GM19467 (cell line): ENCODE measurements at regions not wholly inside any gene's neighbourhood (a gene's known extent, or its start where the extent isn't known, plus 50 kb on each side); places are given as distances from the start of the nearest gene placed in this dataset.

Source experiments
- ATAC-seq: cut with Tn5 transposase; IDR thresholded peaks from one replicate; pipeline ENCODE4 v1.9.1; 2021; ENCODE audit warnings: mild to moderate bottlenecking, moderate library complexity; ENCODE audit not compliant: unreplicated experiment

- no peak for ATAC-seq
These were observed 133.8 kb upstream of the ARHGAP5 start for GRCh38 chr14:31943217-31943799.

DNA sequence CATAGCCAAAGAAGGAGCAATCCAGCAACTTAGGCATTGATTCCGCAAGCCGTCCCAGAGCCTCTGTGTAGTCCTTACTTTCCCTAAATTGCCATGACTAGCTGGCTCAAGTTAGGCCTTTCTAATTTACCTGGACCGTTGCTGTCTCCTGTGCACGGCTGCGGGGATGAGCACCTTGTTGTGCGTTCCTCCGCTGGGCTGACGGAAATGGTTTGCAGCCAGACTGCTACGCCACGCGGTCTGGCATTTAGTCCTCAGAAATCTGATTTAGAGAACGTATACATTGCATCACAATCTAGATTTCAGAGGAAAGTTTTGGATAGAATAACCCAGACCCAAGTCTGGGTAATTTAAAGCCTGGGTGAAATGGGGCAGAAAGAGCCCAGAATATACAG, 133.2 kb upstream of the ARHGAP5 start:
- no peak for ATAC-seq

GRCh38 chr14:31944256-31945073, 132.6 kb upstream of the ARHGAP5 start:
- no peak for ATAC-seq

DNA sequence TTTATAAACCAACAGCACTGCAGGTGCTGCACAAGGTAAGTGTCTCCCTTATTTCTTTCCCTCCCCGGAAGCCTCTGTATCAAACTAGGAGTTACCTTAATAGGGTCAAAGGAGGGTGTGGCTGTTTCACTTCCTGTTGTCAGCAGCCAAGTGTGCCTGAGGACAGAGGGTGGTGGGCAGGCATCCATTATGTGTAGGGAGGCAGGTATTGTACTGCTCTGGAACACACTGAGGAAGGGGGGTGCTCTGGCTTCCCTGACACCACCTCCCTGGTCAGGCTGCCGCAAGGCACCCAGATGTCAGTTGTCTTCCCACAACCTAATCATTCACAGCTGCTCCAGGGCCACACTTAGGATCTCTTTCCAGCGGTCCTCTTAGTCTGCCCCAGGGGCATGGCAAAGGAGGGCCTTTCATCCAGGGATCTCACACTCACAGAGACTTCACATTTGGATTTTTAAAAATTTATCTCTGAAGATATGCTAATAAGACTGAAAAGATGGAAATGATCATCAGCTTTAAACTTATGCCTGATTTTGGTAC, 132.0 kb upstream of the ARHGAP5 start:
- peak; percentile 65 for ATAC-seq

DNA sequence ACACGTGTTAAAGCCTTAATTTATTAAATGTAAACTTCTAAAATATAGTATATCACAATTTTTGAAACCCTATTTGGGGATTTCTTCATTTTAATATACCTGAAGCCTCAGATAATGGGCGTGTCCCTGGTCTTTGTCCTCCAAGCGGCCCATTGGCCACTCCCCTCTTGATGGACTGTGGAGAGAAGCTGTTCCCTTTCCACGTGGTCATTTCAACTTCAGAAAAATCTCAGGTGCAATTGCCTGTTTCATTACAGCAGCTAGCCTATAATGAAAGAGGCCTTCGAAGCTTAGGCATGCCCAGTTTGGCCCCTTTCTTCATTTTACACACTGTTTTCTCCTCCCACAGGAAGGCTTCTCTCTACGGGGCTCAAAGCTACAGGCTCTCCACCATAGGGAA, 131.4 kb upstream of the ARHGAP5 start:
- no peak for ATAC-seq

- ATAC-seq, result no peak
These were observed 130.0 kb upstream of the ARHGAP5 start for GRCh38 chr14:31947076-31947475.

DNA sequence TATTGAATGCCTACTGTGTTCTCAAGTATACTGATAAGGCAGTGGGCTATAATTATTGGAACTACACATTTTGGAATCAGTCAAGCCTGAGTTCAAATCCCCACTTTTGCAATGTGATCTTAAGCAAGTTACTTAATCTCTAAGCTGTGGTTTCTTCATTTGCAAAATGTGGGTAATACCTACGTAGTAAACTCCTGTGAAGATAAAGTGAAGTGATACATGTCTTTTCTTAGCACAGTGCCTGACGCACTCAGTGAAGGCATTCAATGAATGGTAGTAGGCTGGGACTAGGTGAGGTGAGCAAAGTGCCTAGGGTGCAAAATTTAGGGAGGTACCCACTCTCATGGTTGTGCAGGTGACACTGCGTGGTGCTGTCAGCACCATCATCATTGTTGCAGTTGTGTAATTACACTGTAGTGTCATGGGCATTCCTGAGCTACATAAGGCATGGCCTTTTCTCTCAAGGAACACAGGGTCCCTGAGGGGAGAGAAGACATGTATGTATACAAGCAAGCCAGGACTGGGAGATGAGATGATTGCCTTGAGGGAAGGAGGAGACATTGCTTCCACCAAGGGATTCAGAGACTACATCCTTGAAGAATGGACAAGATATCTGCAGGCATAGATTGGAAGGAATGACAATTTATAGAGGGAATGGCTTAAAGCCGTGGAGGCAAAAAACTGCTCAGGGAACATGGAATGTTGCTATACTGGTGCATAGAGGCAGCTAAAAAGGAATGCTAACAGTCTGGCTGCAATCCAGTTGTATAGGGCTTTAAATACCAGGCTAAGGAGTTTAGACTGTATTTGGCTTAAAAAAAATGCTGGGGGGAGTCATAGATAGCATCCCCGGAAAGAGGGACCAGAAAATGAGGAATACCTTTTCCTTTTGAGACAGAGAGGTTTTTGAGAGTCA, 129.2 kb upstream of the ARHGAP5 start:
- no peak for ATAC-seq

GRCh38 chr14:31949709-31950108, 127.4 kb upstream of the ARHGAP5 start:
- no peak for ATAC-seq

DNA sequence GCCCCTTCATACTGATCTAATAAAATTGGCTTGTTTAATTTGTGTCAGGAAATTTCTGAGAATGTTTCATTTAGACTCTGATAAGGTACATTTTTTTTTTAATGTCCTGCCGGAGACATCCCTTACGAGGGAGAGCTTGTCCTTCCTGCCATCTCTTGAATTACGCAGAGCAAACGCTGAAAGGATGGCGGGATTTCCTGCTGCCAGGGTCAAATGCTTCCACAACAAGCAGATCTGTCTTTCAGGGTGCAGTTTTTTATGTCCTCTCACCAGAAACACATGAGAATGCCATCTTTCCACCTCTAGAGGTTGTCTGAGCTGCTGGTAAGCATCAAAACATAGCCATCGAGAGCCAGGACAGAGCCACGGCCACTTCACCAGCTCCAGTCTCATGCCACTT, 126.8 kb upstream of the ARHGAP5 start:
- no peak for ATAC-seq

DNA sequence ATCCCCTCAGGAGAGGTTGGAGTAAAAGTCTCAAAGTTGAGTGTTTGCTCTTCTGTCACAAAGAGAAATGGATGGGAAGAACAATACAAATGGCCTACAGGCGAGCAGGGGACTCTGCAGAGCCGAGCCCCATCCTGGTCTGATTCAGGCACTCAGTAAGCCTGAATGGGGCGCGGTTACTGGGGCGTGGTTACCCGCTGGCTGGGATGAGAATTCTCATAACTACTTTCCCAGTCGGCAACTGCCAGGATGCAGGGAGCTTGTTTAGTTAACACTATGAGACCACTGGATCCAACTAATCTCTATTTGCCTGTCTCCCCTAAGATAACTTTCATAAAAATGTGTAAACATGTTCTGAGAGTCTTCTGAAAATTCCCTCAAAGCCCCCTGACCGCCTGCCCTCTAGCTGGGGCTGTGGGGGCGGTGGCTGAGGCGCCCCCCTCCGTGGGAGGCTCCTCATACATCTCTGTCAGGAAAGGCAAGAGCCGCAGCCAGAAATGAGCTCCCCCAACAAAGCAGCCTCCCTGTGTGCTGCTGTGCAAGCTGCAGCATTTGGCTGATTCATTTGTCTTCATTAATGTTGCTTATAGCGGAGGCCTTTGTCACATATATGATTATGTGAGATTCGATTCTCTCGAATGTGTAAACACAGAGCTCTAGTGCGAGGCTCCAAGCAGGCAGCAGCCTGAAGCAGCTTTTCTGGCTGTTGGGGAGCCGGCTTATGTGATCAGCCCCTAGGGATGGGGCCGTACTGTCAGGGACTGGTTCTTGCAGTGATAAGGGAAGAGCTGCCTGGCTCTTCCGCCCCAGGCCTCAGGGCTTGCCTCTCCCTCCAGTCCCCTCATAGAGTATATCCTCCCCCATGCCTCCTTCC, 126.1 kb upstream of the ARHGAP5 start:
- ATAC-seq, result no peak

- no peak for ATAC-seq
These were observed 125.5 kb upstream of the ARHGAP5 start for GRCh38 chr14:31951638-31951964.

DNA sequence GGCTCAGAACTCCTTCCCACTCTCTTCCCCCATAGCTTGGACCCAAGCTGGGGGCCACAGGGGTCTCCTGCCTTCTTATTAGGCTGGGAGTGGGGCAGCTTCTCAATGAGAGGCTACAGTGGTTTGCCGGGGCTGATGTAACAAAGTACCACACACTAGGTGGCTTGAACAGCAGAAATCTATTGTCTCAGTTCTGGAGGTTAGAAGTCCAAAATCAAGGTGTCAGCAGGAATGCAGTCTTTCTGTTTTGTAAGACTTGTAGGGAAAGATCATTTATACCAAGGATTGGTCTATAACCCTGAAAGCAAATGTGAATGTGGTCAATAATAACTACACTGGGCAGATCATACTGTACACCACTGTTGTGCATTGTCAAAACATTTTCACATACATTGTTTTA, 124.5 kb upstream of the ARHGAP5 start:
- no peak for ATAC-seq

DNA sequence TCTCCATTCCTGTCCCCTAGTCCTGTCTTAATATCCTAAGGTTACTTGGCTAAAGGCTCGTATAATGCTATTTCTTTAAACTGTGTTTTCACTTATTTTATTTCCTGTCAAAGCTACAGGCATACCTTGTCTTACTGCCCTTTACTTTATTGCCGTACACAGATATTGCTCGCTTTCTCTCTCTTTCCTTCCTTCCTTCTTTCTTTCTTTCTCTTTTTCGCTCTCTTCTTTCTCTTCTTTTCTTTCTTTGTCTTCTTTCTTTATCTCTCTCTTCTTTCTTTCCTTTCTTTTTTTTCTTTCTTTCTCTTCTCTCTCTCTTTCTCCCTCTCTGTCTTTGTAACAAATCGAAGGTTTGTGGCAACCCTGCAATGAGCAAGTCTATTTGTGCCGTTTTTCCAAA, 123.9 kb upstream of the ARHGAP5 start:
- no peak for ATAC-seq

GRCh38 chr14:31954991-31955390, 122.1 kb upstream of the ARHGAP5 start:
- ATAC-seq, result no peak

DNA sequence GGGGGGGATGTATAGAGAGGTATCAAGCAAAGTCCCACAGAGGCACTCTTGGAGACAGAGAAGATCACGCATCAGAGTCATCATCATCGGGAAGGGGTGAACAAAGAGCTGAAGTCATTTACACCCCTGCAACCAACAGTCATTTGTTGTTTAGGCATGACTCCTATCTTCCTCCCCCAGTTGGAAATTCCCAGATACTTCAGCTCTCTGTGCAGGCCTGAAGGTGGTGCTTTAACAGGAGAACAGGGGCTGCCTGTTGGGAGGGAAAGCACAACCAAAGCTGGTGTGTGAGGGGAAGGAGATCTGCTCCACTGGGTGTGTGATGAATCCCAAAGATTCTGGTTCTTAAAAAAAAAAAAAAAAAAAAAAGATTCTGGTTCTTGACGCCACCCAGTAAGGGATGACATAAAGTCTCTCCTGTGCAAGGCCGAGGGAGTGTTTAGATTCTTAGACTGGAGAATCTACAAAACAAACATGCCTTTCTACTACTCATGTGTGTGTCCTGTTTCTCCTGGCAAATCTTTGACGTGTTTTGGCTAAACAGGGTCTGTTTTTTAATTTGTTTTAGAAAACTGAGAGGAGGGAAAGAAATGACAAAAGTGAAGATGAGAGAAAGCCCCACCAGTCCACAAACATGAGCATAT, 121.0 kb upstream of the ARHGAP5 start:
- ATAC-seq, result no peak

DNA sequence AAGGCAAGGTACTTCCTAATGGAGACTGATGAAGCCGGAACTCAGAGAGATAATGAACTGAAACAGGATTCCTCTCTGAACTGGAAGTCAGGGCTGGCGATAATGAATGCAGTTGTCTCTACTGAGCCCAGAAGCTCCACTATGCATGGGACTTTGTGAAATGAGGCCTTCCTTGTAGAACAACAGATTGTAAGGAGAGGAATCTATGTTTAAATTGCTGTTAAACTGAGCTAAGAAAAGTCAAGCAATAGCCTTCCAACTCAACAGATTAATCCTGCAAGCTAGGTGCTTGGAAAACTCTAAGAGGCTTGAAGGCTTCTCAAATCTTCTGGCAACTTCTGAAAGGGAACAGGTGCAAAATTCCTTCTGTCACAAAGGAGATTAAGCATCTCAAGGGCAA, 119.5 kb upstream of the ARHGAP5 start:
- ATAC-seq, result no peak

- no peak for ATAC-seq
These were observed 117.1 kb upstream of the ARHGAP5 start for GRCh38 chr14:31960039-31960438.

- ATAC-seq, result no peak
These were observed 115.2 kb upstream of the ARHGAP5 start for GRCh38 chr14:31961896-31962295.

GRCh38 chr14:31962920-31963319, 114.2 kb upstream of the ARHGAP5 start:
- ATAC-seq, result no peak

GRCh38 chr14:31963587-31963986, 113.5 kb upstream of the ARHGAP5 start:
- ATAC-seq, result no peak
